ENCODE measurements at regions not wholly inside any gene's neighbourhood (a gene's known extent, or its start where the extent isn't known, plus 50 kb on each side); places are given as distances from the start of the nearest gene placed in this dataset.
"Not testable (repeated sequence)": the region's sequence is repeated elsewhere in the genome, so short reads cannot be mapped to it uniquely, and the experiment has no call there.

- H3K9ac ChIP-seq (ENCODE audit: low read depth in 1 of 2, low read length in 2 of 2): not testable (repeated sequence)
Observed at GRCh38 chr1:146556405-146556804, 327.6 kb upstream of the NOTCH2NLA start.

GRCh38 chr1:146552414-146552813 lies 323.6 kb upstream of the NOTCH2NLA start:
- not testable (repeated sequence) for H3K27ac ChIP-seq (ENCODE audit: low read depth, low read length); H3K4me3 ChIP-seq (ENCODE audit: low read depth in 1 of 2, low read length in 2 of 2); H3K9ac ChIP-seq (ENCODE audit: low read depth in 1 of 2, low read length in 2 of 2); H3K27me3 ChIP-seq (ENCODE audit: control insufficient read depth in 1 of 2, insufficient read depth in 2 of 2, low read length in 2 of 2); H3K4me1 ChIP-seq (ENCODE audit: control insufficient read depth in 1 of 2, insufficient read depth in 2 of 2, low read length in 2 of 2); H3K36me3 ChIP-seq (ENCODE audit: control insufficient read depth in 1 of 2, insufficient read depth in 2 of 2, low read length in 2 of 2); H3K9me3 ChIP-seq (ENCODE audit: control insufficient read depth in 1 of 2, low read length in 2 of 2)

More at GRCh38 chr1:146556405-146556804, 327.6 kb upstream of the NOTCH2NLA start:
- not testable (repeated sequence) for H3K36me3 ChIP-seq (ENCODE audit: control insufficient read depth in 1 of 2, insufficient read depth in 2 of 2, low read length in 2 of 2); H3K4me1 ChIP-seq (ENCODE audit: control insufficient read depth in 1 of 2, insufficient read depth in 2 of 2, low read length in 2 of 2); H3K4me3 ChIP-seq (ENCODE audit: low read depth in 1 of 2, low read length in 2 of 2); H3K27ac ChIP-seq (ENCODE audit: low read depth, low read length); H3K9me3 ChIP-seq (ENCODE audit: control insufficient read depth in 1 of 2, low read length in 2 of 2); H3K27me3 ChIP-seq (ENCODE audit: control insufficient read depth in 1 of 2, insufficient read depth in 2 of 2, low read length in 2 of 2)

- H3K9ac ChIP-seq (ENCODE audit: low read depth in 1 of 2, low read length in 2 of 2); H3K4me3 ChIP-seq (ENCODE audit: low read depth in 1 of 2, low read length in 2 of 2); H3K4me1 ChIP-seq (ENCODE audit: control insufficient read depth in 1 of 2, insufficient read depth in 2 of 2, low read length in 2 of 2); H3K36me3 ChIP-seq (ENCODE audit: control insufficient read depth in 1 of 2, insufficient read depth in 2 of 2, low read length in 2 of 2); H3K9me3 ChIP-seq (ENCODE audit: control insufficient read depth in 1 of 2, low read length in 2 of 2); H3K27ac ChIP-seq (ENCODE audit: low read depth, low read length); H3K27me3 ChIP-seq (ENCODE audit: control insufficient read depth in 1 of 2, insufficient read depth in 2 of 2, low read length in 2 of 2): not testable (repeated sequence)
Observed at GRCh38 chr1:146548684-146549083, 319.9 kb upstream of the NOTCH2NLA start.

- H3K4me1 ChIP-seq (ENCODE audit: control insufficient read depth in 1 of 2, insufficient read depth in 2 of 2, low read length in 2 of 2); H3K9me3 ChIP-seq (ENCODE audit: control insufficient read depth in 1 of 2, low read length in 2 of 2); H3K4me3 ChIP-seq (ENCODE audit: low read depth in 1 of 2, low read length in 2 of 2); H3K36me3 ChIP-seq (ENCODE audit: control insufficient read depth in 1 of 2, insufficient read depth in 2 of 2, low read length in 2 of 2); H3K9ac ChIP-seq (ENCODE audit: low read depth in 1 of 2, low read length in 2 of 2); H3K27ac ChIP-seq (ENCODE audit: low read depth, low read length); H3K27me3 ChIP-seq (ENCODE audit: control insufficient read depth in 1 of 2, insufficient read depth in 2 of 2, low read length in 2 of 2): not testable (repeated sequence)
Observed at GRCh38 chr1:146546189-146546588, 317.4 kb upstream of the NOTCH2NLA start.

GRCh38 chr1:146537775-146538373 lies 309.1 kb upstream of the NOTCH2NLA start:
- H3K27me3 ChIP-seq (ENCODE audit: control insufficient read depth in 1 of 2, insufficient read depth in 2 of 2, low read length in 2 of 2): not testable (repeated sequence)

GRCh38 chr1:146536028-146536427 lies 307.2 kb upstream of the NOTCH2NLA start:
- not testable (repeated sequence) for H3K9me3 ChIP-seq (ENCODE audit: control insufficient read depth in 1 of 2, low read length in 2 of 2); H3K4me3 ChIP-seq (ENCODE audit: low read depth in 1 of 2, low read length in 2 of 2); H3K36me3 ChIP-seq (ENCODE audit: control insufficient read depth in 1 of 2, insufficient read depth in 2 of 2, low read length in 2 of 2); H3K9ac ChIP-seq (ENCODE audit: low read depth in 1 of 2, low read length in 2 of 2); H3K27ac ChIP-seq (ENCODE audit: low read depth, low read length); H3K4me1 ChIP-seq (ENCODE audit: control insufficient read depth in 1 of 2, insufficient read depth in 2 of 2, low read length in 2 of 2); H3K27me3 ChIP-seq (ENCODE audit: control insufficient read depth in 1 of 2, insufficient read depth in 2 of 2, low read length in 2 of 2)

More at GRCh38 chr1:146537775-146538373, 309.1 kb upstream of the NOTCH2NLA start:
- not testable (repeated sequence) for H3K9me3 ChIP-seq (ENCODE audit: control insufficient read depth in 1 of 2, low read length in 2 of 2); H3K27ac ChIP-seq (ENCODE audit: low read depth, low read length); H3K4me3 ChIP-seq (ENCODE audit: low read depth in 1 of 2, low read length in 2 of 2); H3K9ac ChIP-seq (ENCODE audit: low read depth in 1 of 2, low read length in 2 of 2); H3K4me1 ChIP-seq (ENCODE audit: control insufficient read depth in 1 of 2, insufficient read depth in 2 of 2, low read length in 2 of 2); H3K36me3 ChIP-seq (ENCODE audit: control insufficient read depth in 1 of 2, insufficient read depth in 2 of 2, low read length in 2 of 2)

- not testable (repeated sequence) for H3K4me3 ChIP-seq (ENCODE audit: low read depth in 1 of 2, low read length in 2 of 2); H3K27me3 ChIP-seq (ENCODE audit: control insufficient read depth in 1 of 2, insufficient read depth in 2 of 2, low read length in 2 of 2); H3K9ac ChIP-seq (ENCODE audit: low read depth in 1 of 2, low read length in 2 of 2); H3K9me3 ChIP-seq (ENCODE audit: control insufficient read depth in 1 of 2, low read length in 2 of 2); H3K27ac ChIP-seq (ENCODE audit: low read depth, low read length); H3K36me3 ChIP-seq (ENCODE audit: control insufficient read depth in 1 of 2, insufficient read depth in 2 of 2, low read length in 2 of 2); H3K4me1 ChIP-seq (ENCODE audit: control insufficient read depth in 1 of 2, insufficient read depth in 2 of 2, low read length in 2 of 2)
Observed at GRCh38 chr1:146535575-146535974, 306.8 kb upstream of the NOTCH2NLA start.

- not testable (repeated sequence) for H3K9me3 ChIP-seq (ENCODE audit: control insufficient read depth in 1 of 2, low read length in 2 of 2); H3K27me3 ChIP-seq (ENCODE audit: control insufficient read depth in 1 of 2, insufficient read depth in 2 of 2, low read length in 2 of 2); H3K36me3 ChIP-seq (ENCODE audit: control insufficient read depth in 1 of 2, insufficient read depth in 2 of 2, low read length in 2 of 2); H3K9ac ChIP-seq (ENCODE audit: low read depth in 1 of 2, low read length in 2 of 2); H3K4me3 ChIP-seq (ENCODE audit: low read depth in 1 of 2, low read length in 2 of 2); H3K4me1 ChIP-seq (ENCODE audit: control insufficient read depth in 1 of 2, insufficient read depth in 2 of 2, low read length in 2 of 2); H3K27ac ChIP-seq (ENCODE audit: low read depth, low read length)
Observed at GRCh38 chr1:146530958-146531357, 302.1 kb upstream of the NOTCH2NLA start.

GRCh38 chr1:146522812-146523211 lies 294.0 kb upstream of the NOTCH2NLA start:
- H3K27me3 ChIP-seq (ENCODE audit: control insufficient read depth in 1 of 2, insufficient read depth in 2 of 2, low read length in 2 of 2); H3K9ac ChIP-seq (ENCODE audit: low read depth in 1 of 2, low read length in 2 of 2); H3K27ac ChIP-seq (ENCODE audit: low read depth, low read length); H3K4me1 ChIP-seq (ENCODE audit: control insufficient read depth in 1 of 2, insufficient read depth in 2 of 2, low read length in 2 of 2); H3K9me3 ChIP-seq (ENCODE audit: control insufficient read depth in 1 of 2, low read length in 2 of 2); H3K36me3 ChIP-seq (ENCODE audit: control insufficient read depth in 1 of 2, insufficient read depth in 2 of 2, low read length in 2 of 2); H3K4me3 ChIP-seq (ENCODE audit: low read depth in 1 of 2, low read length in 2 of 2): not testable (repeated sequence)

GRCh38 chr1:146522345-146522744 lies 293.5 kb upstream of the NOTCH2NLA start:
- not testable (repeated sequence) for H3K4me3 ChIP-seq (ENCODE audit: low read depth in 1 of 2, low read length in 2 of 2); H3K9me3 ChIP-seq (ENCODE audit: control insufficient read depth in 1 of 2, low read length in 2 of 2); H3K9ac ChIP-seq (ENCODE audit: low read depth in 1 of 2, low read length in 2 of 2); H3K27me3 ChIP-seq (ENCODE audit: control insufficient read depth in 1 of 2, insufficient read depth in 2 of 2, low read length in 2 of 2); H3K4me1 ChIP-seq (ENCODE audit: control insufficient read depth in 1 of 2, insufficient read depth in 2 of 2, low read length in 2 of 2); H3K36me3 ChIP-seq (ENCODE audit: control insufficient read depth in 1 of 2, insufficient read depth in 2 of 2, low read length in 2 of 2); H3K27ac ChIP-seq (ENCODE audit: low read depth, low read length)

- H3K4me3 ChIP-seq (ENCODE audit: low read depth in 1 of 2, low read length in 2 of 2); H3K36me3 ChIP-seq (ENCODE audit: control insufficient read depth in 1 of 2, insufficient read depth in 2 of 2, low read length in 2 of 2); H3K27ac ChIP-seq (ENCODE audit: low read depth, low read length); H3K9ac ChIP-seq (ENCODE audit: low read depth in 1 of 2, low read length in 2 of 2); H3K9me3 ChIP-seq (ENCODE audit: control insufficient read depth in 1 of 2, low read length in 2 of 2); H3K4me1 ChIP-seq (ENCODE audit: control insufficient read depth in 1 of 2, insufficient read depth in 2 of 2, low read length in 2 of 2); H3K27me3 ChIP-seq (ENCODE audit: control insufficient read depth in 1 of 2, insufficient read depth in 2 of 2, low read length in 2 of 2): not testable (repeated sequence)
Observed at GRCh38 chr1:146521804-146522203, 293.0 kb upstream of the NOTCH2NLA start.
